HCT116 (cell line): ENCODE measurements at regions not wholly inside any gene's neighbourhood (a gene's known extent, or its start where the extent isn't known, plus 50 kb on each side); places are given as distances from the start of the nearest gene placed in this dataset.
A peak's percentile ranks its signal among the peaks of the same experiment; 100 is the strongest.

ENCODE experiments used
- ATAC-seq: fragments of 200-7000 bp; cut with Tn5 transposase; 2 replicates; pipeline ENCODE4 v1.9.1; 2020; ENCODE audit warnings: mild to moderate bottlenecking, moderate library complexity
- BruUV-seq: library from RNA; stranded (reverse); fragments of 400-500 nt; replicated peaks from 2 replicates; lab custom pipeline; 2021; lab: Mats Ljungman, UMichigan
- CTCF ChIA-PET: fragments of 300-600 bp; sonication (Branson Sonifier 250); formaldehyde crosslinking; loops from one replicate; lab custom pipeline; 2021; ENCODE audit warnings: antibody characterized with exemption; lab: Charles Lee
- POLR2A ChIA-PET: fragments of 300-600, 350-600 bp; sonication (Branson Sonifier 250); formaldehyde crosslinking; loops from one replicate; lab custom pipeline; 2021; ENCODE audit warnings: antibody characterized with exemption; lab: Charles Lee
- RAD21 ChIA-PET, 2 experiments: fragments of 300-600 bp; sonication (Branson Sonifier 250); formaldehyde crosslinking; loops; one replicate each; lab custom pipeline; 2023; ENCODE audit warnings: low total read pairs in 2 of 2; ENCODE audit not compliant: uncharacterized antibody in 2 of 2, unreplicated experiment in 2 of 2, low non-redundant PET in 1 of 2; lab: Charles Lee
- DNase-seq: peaks from one replicate; pipeline ENCODE4 v3.0.0-alpha.2; 2010; ENCODE audit warnings: low read depth, low spot score
- H2AFZ ChIP-seq: fragments of 200-600 bp; shearing (Covaris generic), sonication (generic); 2 replicates; pipeline ENCODE4 v1.6.1; 2017; ENCODE audit warnings: low read depth, mixed run types, mixed read lengths, antibody characterized with exemption, low read length; ENCODE audit not compliant: poor library complexity, severe bottlenecking
- H3K27ac ChIP-seq: 2 replicates; pipeline ENCODE4 v1.5.1; 2012; ENCODE audit warnings: low read depth, low read length
- H3K27me3 ChIP-seq: fragments of 200-600 bp; sonication (generic); 2 replicates; pipeline ENCODE4 v1.6.1; 2016; ENCODE audit warnings: mixed run types, low read length, mixed read lengths; ENCODE audit not compliant: insufficient read depth
- H3K36me3 ChIP-seq, 2 experiments: fragments of 200-500 bp in 1 of 2; fragments of 200-600 bp in 1 of 2; sonication (Bioruptor generic) in 1 of 2; sonication (generic) in 1 of 2; 2 replicates each; pipeline versions ENCODE4 v1.5.1 to v1.6.1; 2014 to 2016; ENCODE audit warnings: low read length in 2 of 2, inconsistent platforms in 1 of 2, mixed read lengths in 1 of 2, mixed run types in 1 of 2; ENCODE audit not compliant: insufficient read depth in 2 of 2, control insufficient read depth in 1 of 2
- H3K4me1 ChIP-seq, 2 experiments: fragments of 200-600 bp in 1 of 2; sonication (generic) in 1 of 2; 2 replicates each; pipeline versions ENCODE4 v1.5.1 to v1.6.1; 2012 to 2017; ENCODE audit warnings: low read length in 2 of 2, inconsistent platforms in 1 of 2, mild to moderate bottlenecking in 1 of 2, mixed read lengths in 1 of 2, mixed run types in 1 of 2, moderate library complexity in 1 of 2; ENCODE audit not compliant: insufficient read depth in 2 of 2, control insufficient read depth in 1 of 2
- H3K4me2 ChIP-seq: fragments of 200-600 bp; sonication (generic); 2 replicates; pipeline ENCODE4 v1.6.1; 2017; ENCODE audit warnings: mixed run types, low read length, mixed read lengths
- H3K4me3 ChIP-seq, 2 experiments: fragments of 200-600 bp in 1 of 2; sonication (generic) in 1 of 2; replicated peaks in 1 of 2; 2 replicates each; pipeline ENCODE4 v1.5.1; 2011 to 2016; ENCODE audit warnings: low read length in 2 of 2, control low read depth in 1 of 2, low read depth in 1 of 2, mild to moderate bottlenecking in 1 of 2, mixed read lengths in 1 of 2, mixed run types in 1 of 2
- H3K79me2 ChIP-seq: fragments of 200-600 bp; sonication (generic); 2 replicates; pipeline ENCODE4 v1.6.1; 2017; ENCODE audit warnings: mild to moderate bottlenecking, mixed run types, low read length, moderate library complexity, mixed read lengths; ENCODE audit not compliant: insufficient read depth
- H3K9ac ChIP-seq: fragments of 200-600 bp; sonication (generic); 2 replicates; pipeline ENCODE4 v1.6.1; 2016; ENCODE audit warnings: low read length, mixed read lengths
- H3K9me2 ChIP-seq: fragments of 200-600 bp; sonication (generic), shearing (Covaris generic); 2 replicates; pipeline ENCODE4 v1.6.1; 2017; ENCODE audit warnings: mixed run types, mild to moderate bottlenecking, moderate library complexity; ENCODE audit not compliant: insufficient read depth
- H3K9me3 ChIP-seq, 2 experiments: fragments of 200-500 bp in 1 of 2; fragments of 200-600 bp in 1 of 2; sonication (Bioruptor generic) in 1 of 2; sonication (generic) in 1 of 2; 2 replicates each; pipeline ENCODE4 v1.6.1; 2014 to 2017; ENCODE audit warnings: low read length in 2 of 2, mixed read lengths in 2 of 2, inconsistent platforms in 1 of 2, low read depth in 1 of 2, mild to moderate bottlenecking in 1 of 2, mixed run types in 1 of 2, moderate library complexity in 1 of 2; ENCODE audit not compliant: control insufficient read depth in 1 of 2, insufficient read depth in 1 of 2
- H4K20me1 ChIP-seq: fragments of 200-600 bp; sonication (generic), shearing (Covaris generic); 2 replicates; pipeline ENCODE4 v1.6.1; 2017; ENCODE audit warnings: mixed run types, mild to moderate bottlenecking, moderate library complexity; ENCODE audit not compliant: insufficient read depth
- EGR1 ChIP-seq: IDR thresholded peaks from 2 replicates; pipeline ENCODE4 v1.6.1; 2012; ENCODE audit warnings: low read depth
- ELF1 ChIP-seq: IDR thresholded peaks from 2 replicates; pipeline ENCODE4 v1.6.1; 2012; ENCODE audit warnings: low read depth, borderline replicate concordance
- RAD21 ChIP-seq: IDR thresholded peaks from 2 replicates; pipeline ENCODE4 v1.6.1; 2012; ENCODE audit warnings: low read depth, mild to moderate bottlenecking
- SRF ChIP-seq: IDR thresholded peaks from 2 replicates; pipeline ENCODE4 v1.6.1; 2012; ENCODE audit warnings: low read depth
- TCF7L2 ChIP-seq: IDR thresholded peaks from 2 replicates; pipeline ENCODE4 v1.7.0; 2011; ENCODE audit warnings: borderline replicate concordance, inconsistent platforms; ENCODE audit not compliant: insufficient read depth, insufficient read length; ENCODE audit errors: extremely low read depth
- YY1 ChIP-seq: IDR thresholded peaks from 2 replicates; pipeline ENCODE4 v1.6.1; 2011; ENCODE audit warnings: low read length, low read depth, moderate library complexity, mild to moderate bottlenecking; ENCODE audit not compliant: insufficient replicate concordance; ENCODE audit errors: extremely low read depth
- ZNF274 ChIP-seq: fragments of 200-500 bp; sonication (Bioruptor generic); IDR thresholded peaks from 2 replicates; pipeline ENCODE4 v1.6.1; 2014; ENCODE audit warnings: mild to moderate bottlenecking, low read depth, low read length, inconsistent platforms
- intact Hi-C: fragments of 100-400 bp; cut with micrococcal nuclease; formaldehyde crosslinking; loops from 2 replicates; pipeline ENCODE4 v1.10.0; 2022
- TF ChIP-seq, protein P1 (sequence below): IDR thresholded peaks from 2 replicates; pipeline ENCODE4 v1.6.1; 2012; ENCODE audit warnings: low read depth

- DNase-seq = no peak
- no peak overlapping the region for H3K4me2 ChIP-seq
- POLR2A ChIA-PET = no interaction called here
- H3K4me1 ChIP-seq = peaks cover 0 to 36% of the 10 kb centered on the region in 2 experiments; a peak in 2 of 4 replicates
- ATAC-seq = no peak
- no peaks in the 10 kb centered on the region for H3K79me2 ChIP-seq
- H3K36me3 ChIP-seq = no peaks in the 10 kb centered on the region
- no peak overlapping the region for H2AFZ ChIP-seq
- RAD21 ChIA-PET = no interaction called here
- H3K27me3 ChIP-seq = no peaks in the 10 kb centered on the region
- H4K20me1 ChIP-seq = no peaks in the 10 kb centered on the region
- no peak overlapping the region for H3K27ac ChIP-seq
- H3K9ac ChIP-seq = no peak overlapping the region
- no peak for TF ChIP-seq ZNF274
- no peak overlapping the region for H3K4me3 ChIP-seq
- intact Hi-C loops = no loop called here
- no peaks in the 10 kb centered on the region for H3K9me3 ChIP-seq
- no TSS peak for BruUV-seq
- H3K9me2 ChIP-seq = no peaks in the 10 kb centered on the region
- CTCF ChIA-PET = no interaction called here
Observed at GRCh38 chr1:115426956-115427355, 88.9 kb upstream of the NGF start.

DNA sequence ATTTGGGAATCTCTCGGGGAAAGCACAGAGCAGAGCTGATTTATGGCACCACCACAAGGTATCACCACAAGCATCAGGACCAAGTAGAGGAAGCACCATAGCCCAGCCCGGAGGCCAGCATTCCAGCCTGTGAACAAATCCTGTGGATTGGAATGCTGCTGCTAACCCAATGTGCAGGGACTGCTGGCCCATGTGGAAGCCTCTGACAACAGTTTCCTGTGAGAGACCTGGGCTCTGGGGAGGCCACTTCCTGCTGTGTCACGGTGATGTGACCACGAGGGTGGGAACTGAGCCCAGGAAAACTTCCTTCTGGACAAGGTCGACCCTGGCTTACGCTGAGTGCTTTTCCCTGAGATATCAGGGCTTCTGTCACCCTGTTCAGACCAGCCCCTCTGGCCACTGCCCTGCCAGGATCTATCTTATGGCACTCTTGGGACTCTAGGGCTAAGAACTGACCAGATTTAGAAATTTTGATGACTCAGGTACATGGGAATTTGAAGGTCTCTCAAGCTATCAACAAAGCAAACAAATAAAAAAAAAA is 88.3 kb upstream of the NGF start:
- no peaks in the 10 kb centered on the region for H3K27me3 ChIP-seq
- ChIA-PET RAD21 (no interaction called here), POLR2A (no interaction called here), CTCF (no interaction called here)
- H3K9ac ChIP-seq = no peak overlapping the region
- no peaks in the 10 kb centered on the region for H3K79me2 ChIP-seq
- intact Hi-C loops = no loop called here
- no peak overlapping the region for H3K27ac ChIP-seq
- H3K4me2 ChIP-seq = peak overlapping the region; percentile 13; the same call in 1 of the 2 replicates
- H3K9me3 ChIP-seq = no peaks in the 10 kb centered on the region
- DNase-seq (no peak), ATAC-seq (no peak)
- no peaks in the 10 kb centered on the region for H3K9me2 ChIP-seq
- H3K4me3 ChIP-seq = no peak overlapping the region
- no peaks in the 10 kb centered on the region for H4K20me1 ChIP-seq
- BruUV-seq = no TSS peak
- peaks cover 0 to 36% of the 10 kb centered on the region in 2 experiments; a peak in 2 of 4 replicates for H3K4me1 ChIP-seq
- H3K36me3 ChIP-seq = no peaks in the 10 kb centered on the region
- TF ChIP-seq EGR1 = no peak
- no peak for TF ChIP-seq RAD21
- TF ChIP-seq YY1 = no peak
- no peak for TF ChIP-seq SRF
- no peak for TF ChIP-seq ELF1
- TF ChIP-seq, protein P1, sequence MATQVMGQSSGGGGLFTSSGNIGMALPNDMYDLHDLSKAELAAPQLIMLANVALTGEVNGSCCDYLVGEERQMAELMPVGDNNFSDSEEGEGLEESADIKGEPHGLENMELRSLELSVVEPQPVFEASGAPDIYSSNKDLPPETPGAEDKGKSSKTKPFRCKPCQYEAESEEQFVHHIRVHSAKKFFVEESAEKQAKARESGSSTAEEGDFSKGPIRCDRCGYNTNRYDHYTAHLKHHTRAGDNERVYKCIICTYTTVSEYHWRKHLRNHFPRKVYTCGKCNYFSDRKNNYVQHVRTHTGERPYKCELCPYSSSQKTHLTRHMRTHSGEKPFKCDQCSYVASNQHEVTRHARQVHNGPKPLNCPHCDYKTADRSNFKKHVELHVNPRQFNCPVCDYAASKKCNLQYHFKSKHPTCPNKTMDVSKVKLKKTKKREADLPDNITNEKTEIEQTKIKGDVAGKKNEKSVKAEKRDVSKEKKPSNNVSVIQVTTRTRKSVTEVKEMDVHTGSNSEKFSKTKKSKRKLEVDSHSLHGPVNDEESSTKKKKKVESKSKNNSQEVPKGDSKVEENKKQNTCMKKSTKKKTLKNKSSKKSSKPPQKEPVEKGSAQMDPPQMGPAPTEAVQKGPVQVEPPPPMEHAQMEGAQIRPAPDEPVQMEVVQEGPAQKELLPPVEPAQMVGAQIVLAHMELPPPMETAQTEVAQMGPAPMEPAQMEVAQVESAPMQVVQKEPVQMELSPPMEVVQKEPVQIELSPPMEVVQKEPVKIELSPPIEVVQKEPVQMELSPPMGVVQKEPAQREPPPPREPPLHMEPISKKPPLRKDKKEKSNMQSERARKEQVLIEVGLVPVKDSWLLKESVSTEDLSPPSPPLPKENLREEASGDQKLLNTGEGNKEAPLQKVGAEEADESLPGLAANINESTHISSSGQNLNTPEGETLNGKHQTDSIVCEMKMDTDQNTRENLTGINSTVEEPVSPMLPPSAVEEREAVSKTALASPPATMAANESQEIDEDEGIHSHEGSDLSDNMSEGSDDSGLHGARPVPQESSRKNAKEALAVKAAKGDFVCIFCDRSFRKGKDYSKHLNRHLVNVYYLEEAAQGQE = no peak
- TF ChIP-seq TCF7L2 = no peak
- peak overlapping the region; percentile 33 for H2AFZ ChIP-seq
